ENCODE measurements at regions not wholly inside any gene's neighbourhood (a gene's known extent, or its start where the extent isn't known, plus 50 kb on each side); places are given as distances from the start of the nearest gene placed in this dataset.

DNA sequence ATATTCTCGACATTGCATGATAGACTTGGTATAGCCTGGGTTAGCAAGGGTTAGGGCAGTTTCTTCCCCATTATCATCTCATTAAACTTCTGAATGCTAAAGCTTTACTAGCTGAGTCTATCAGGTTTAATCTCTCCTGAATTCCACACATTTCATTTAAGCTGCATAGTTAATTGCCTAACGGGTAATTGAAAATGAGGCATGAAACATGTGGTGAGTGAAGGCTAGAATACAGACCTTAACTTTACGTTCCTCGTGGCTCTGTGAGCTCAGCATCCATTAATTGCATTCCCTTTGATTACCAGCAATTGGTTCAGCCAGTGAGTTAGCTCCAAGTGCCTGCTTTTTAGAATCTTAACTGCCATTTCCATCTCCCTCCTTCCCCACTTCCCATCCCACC is 126.5 kb upstream of the MEX3C start:
- Histone ChIP-seq H3K36me3 (ENCODE audit: control insufficient read depth, insufficient read depth, low read length) (no peaks in the 10 kb centered on the region), H3K4me1 (replicated peaks in 1 of 2; ENCODE audit: control insufficient read depth in 2 of 2, insufficient read depth in 2 of 2, low read length in 2 of 2) (no peaks in the 10 kb centered on the region), H3K79me2 (ENCODE audit: control insufficient read depth, insufficient read depth, low read length) (no peaks in the 10 kb centered on the region), H3K4me3 (no peak overlapping the region), H4K20me1 (replicated peaks; ENCODE audit: control insufficient read depth, insufficient read depth, low read length) (no peaks in the 10 kb centered on the region), H3K27me3 (ENCODE audit: control insufficient read depth in 2 of 2, insufficient read depth in 2 of 2, low read length in 2 of 2) (no peaks in the 10 kb centered on the region; a peak in 1 of 5 replicates), H3K9me1 (ENCODE audit: control insufficient read depth, insufficient read depth, low read length) (no peaks in the 10 kb centered on the region), H3K27ac (ENCODE audit: extremely low read depth, low read depth, low read length) (no peak overlapping the region), H3K9me3 (replicated peaks; ENCODE audit: control insufficient read depth, insufficient read depth, low read depth, low read length) (no peaks in the 10 kb centered on the region), H3K4me2 (ENCODE audit: insufficient read depth, low read length) (no peak overlapping the region), H3K9ac (ENCODE audit: insufficient read depth in 1 of 2, low read depth in 2 of 2, low read length in 2 of 2) (no peak overlapping the region), H2AFZ (ENCODE audit: low read depth, low read length) (no peak overlapping the region)
- in situ Hi-C loops (cut with MboI), result no loop called here
- BruUV-seq (replicated peaks), result no TSS peak
- TF ChIP-seq PRPF4 (IDR thresholded peaks at IDR 0.05; ENCODE audit: insufficient read depth, low read depth, low read length, poor library complexity, severe bottlenecking) (no peak), ZFP91 (CRISPR knock-in tag; IDR thresholded peaks at IDR 0.05) (no peak), VEZF1 (CRISPR knock-in tag; IDR thresholded peaks at IDR 0.05) (no peak), COPS2 (conservative IDR thresholded peaks at IDR 0.05) (no peak), ARID3B (CRISPR knock-in tag; IDR thresholded peaks at IDR 0.05; ENCODE audit: borderline replicate concordance) (no peak), ZNF408 (CRISPR knock-in tag; IDR thresholded peaks at IDR 0.05; ENCODE audit: low read depth) (no peak), XRCC3 (IDR thresholded peaks at IDR 0.05) (no peak), CREB5 (CRISPR knock-in tag; IDR thresholded peaks at IDR 0.05) (no peak), L3MBTL2 (IDR thresholded peaks at IDR 0.05) (no peak), E2F1 (CRISPR knock-in tag; IDR thresholded peaks at IDR 0.05) (no peak), ZNF589 (CRISPR knock-in tag; IDR thresholded peaks at IDR 0.05; ENCODE audit: low read depth) (no peak)
- TF ChIP-seq, protein P1, sequence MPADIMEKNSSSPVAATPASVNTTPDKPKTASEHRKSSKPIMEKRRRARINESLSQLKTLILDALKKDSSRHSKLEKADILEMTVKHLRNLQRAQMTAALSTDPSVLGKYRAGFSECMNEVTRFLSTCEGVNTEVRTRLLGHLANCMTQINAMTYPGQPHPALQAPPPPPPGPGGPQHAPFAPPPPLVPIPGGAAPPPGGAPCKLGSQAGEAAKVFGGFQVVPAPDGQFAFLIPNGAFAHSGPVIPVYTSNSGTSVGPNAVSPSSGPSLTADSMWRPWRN (IDR thresholded peaks at IDR 0.05; ENCODE audit: low read depth), result no peak
- WGBS (ENCODE audit: insufficient coverage, low coverage, missing lambda C conversion rate), result 0% methylated on average over 4 of the region's 4 CpGs
- POLR2A ChIA-PET, result no interaction called here
- CTCF ChIA-PET (ENCODE audit: low intra/inter-chr PET ratio), result no interaction called here
- intact Hi-C loops (cut with micrococcal nuclease), result no loop called here
- no peak for DNase-seq (ENCODE audit: extremely low read depth in 1 of 4, low spot score in 3 of 4)
- no peak for ATAC-seq
- no peak for FAIRE-seq

Data from K562 (cell line).